ENCODE measurements at regions not wholly inside any gene's neighbourhood (a gene's known extent, or its start where the extent isn't known, plus 50 kb on each side); places are given as distances from the start of the nearest gene placed in this dataset.

DNA sequence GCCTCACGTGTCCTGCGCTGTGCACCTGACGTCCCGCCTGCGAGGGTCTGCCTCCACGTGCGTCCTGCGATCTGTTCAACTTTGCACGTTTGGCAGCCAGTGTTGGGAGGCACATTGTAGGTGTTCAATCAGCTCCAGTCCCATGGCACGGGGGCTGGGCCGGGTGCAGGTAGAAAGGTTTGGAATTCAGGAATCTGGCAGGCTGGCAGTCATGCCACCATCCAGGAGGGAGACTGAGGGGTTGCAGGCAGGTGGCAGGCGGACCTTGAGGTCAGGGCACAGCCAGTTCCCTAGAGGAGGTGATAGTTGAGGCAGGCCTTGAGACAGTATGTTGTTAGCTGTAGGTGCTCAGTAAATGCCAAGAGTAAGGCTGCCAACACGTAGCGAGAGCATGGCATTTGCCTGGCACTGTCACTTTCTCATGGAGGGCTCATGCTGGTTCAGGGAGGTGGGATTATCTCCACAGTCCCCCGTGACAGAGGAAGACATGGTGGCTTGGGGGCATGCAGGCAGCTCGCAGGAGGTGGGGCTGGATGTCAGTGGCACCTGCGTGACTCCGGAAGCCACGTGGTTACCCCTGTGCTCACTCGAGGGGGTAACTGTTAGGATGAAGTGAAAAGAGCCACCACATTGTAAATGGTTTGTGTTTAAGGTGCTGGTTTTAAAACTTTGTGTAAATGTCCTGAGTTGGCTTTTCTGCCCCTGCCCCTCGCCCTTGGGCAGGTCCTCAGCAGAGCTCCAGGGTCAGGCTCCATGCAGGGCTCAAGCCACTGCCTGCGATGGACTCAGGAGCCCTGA, 111.8 kb upstream of the FRMD1 start:
- DNase-seq, result no peak
- Histone ChIP-seq H4K91ac (ENCODE audit: low read length) (no peak overlapping the region), H2BK120ac (ENCODE audit: low read depth, low read length) (no peak overlapping the region), H3K27ac (ENCODE audit: low read length, poor library complexity, severe bottlenecking) (no peak overlapping the region), H2BK12ac (ENCODE audit: low read length in 2 of 2) (no peak overlapping the region), H3K4me1 (ENCODE audit: control insufficient read depth, insufficient read depth, low read depth, low read length) (peaks cover 12% of the 10 kb centered on the region), H3K18ac (ENCODE audit: low read depth in 1 of 2, low read length in 2 of 2) (no peak overlapping the region), H3K23ac (ENCODE audit: low read length in 2 of 2) (no peak overlapping the region), H3K9ac (ENCODE audit: low read length) (no peak overlapping the region), H2BK15ac (ENCODE audit: low read depth, poor library complexity, severe bottlenecking) (no peak overlapping the region), H3K79me1 (replicated peaks; ENCODE audit: low read length, poor library complexity, severe bottlenecking) (no peaks in the 10 kb centered on the region), H3K9me3 (ENCODE audit: control insufficient read depth, low read length) (no peaks in the 10 kb centered on the region), H3K27me3 (ENCODE audit: control insufficient read depth in 1 of 2, insufficient read depth in 1 of 2, low read length in 2 of 2) (peaks cover 48 to 50% of the 10 kb centered on the region in 2 experiments), H3K36me3 (ENCODE audit: control insufficient read depth in 1 of 2, insufficient read depth in 2 of 2, low read depth in 1 of 2, low read length in 2 of 2) (no peaks in the 10 kb centered on the region), H4K8ac (ENCODE audit: low read length) (no peak overlapping the region), H2BK5ac (ENCODE audit: low read depth, low read length, poor library complexity, severe bottlenecking) (no peak overlapping the region), H3K4me2 (ENCODE audit: low read length, poor library complexity, severe bottlenecking) (no peak overlapping the region), H3K4ac (ENCODE audit: low read depth in 1 of 2, low read length in 2 of 2) (no peak overlapping the region), H3K4me3 (ENCODE audit: insufficient read depth in 1 of 2, low read depth in 1 of 2, low read length in 2 of 2) (no peak overlapping the region), H3K14ac (ENCODE audit: low read length in 2 of 2) (peak overlapping the region in 1 of 2 experiments; percentile 18), H2AK5ac (ENCODE audit: low read length, severe bottlenecking) (no peak overlapping the region), H2AFZ (ENCODE audit: low read depth, low read length) (no peak overlapping the region)
- WGBS, result 90% methylated on average over 22 of the region's 22 CpGs

DNA sequence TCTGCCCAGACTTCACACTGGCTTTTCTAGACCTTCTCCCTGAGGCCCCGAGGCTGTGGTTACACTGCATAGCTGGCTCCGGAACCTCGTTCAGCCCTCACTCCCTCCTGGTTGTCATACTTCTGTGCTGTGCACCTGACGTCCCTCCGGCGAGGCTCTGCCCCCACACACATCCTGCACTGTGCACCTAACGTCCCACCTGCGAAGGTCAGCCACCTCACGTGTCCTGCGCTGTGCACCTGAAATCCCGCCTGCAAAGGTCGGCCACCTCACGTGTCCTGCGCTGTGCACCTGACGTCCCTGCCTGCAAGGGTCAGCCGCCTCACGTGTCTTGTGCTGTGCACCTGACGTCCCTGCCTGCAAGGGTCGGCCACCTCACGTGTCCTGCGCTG, 111.0 kb upstream of the FRMD1 start:
- WGBS, result 92% methylated on average over 21 of the region's 21 CpGs

DNA sequence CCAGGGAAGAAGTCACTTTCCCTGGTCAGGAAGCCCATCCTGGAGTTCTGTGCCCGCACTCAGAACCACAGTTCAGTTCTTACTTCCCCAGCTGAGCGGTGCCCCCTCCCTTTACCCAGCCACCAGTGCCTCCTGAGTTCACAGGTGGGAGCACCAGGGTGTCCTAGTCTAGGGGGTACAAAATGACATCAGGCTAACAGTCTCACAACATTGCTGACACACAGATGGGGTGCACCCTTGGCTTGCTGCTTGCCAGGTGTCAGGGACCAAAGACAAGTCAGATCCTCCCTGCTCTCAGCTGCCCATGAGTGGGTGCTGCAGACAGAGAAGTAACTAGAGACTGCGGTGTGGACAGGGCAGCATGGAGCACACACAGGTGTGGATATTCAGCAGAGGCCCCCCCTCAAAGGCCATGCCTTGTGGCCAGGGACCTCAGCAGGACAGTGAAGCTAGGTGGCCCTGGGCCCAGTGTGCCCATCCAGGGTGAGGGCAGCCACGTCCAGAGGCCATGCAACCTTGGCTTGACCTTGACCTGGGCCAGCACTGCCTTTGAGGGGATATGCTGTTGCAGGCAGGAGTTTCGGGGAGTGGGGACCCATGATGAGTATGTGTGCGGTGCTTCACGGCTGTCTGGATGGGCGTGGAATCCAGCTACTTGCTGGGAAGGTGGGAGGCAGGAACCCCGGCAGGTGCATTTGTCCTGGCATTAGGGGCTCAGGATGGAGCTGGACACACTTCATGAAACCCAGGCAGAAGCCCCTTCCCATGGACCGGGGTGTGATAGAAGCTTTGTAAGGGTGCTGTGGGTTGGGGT, 110.4 kb upstream of the FRMD1 start:
- no peaks in the 10 kb centered on the region for H3K79me1 ChIP-seq (replicated peaks; ENCODE audit: low read length, poor library complexity, severe bottlenecking)
- no peak overlapping the region for H2AFZ ChIP-seq (ENCODE audit: low read depth, low read length)
- no peak overlapping the region for H2BK15ac ChIP-seq (ENCODE audit: low read depth, poor library complexity, severe bottlenecking)
- no peak overlapping the region for H2BK12ac ChIP-seq (ENCODE audit: low read length in 2 of 2)
- H3K4ac ChIP-seq (ENCODE audit: low read depth in 1 of 2, low read length in 2 of 2), result no peak overlapping the region
- peaks cover 37% of the 10 kb centered on the region in 2 experiments for H3K27me3 ChIP-seq (ENCODE audit: control insufficient read depth in 1 of 2, insufficient read depth in 1 of 2, low read length in 2 of 2)
- WGBS, result 84% methylated on average over 10 of the region's 10 CpGs
- peaks cover under 1% of the 10 kb centered on the region for H3K4me1 ChIP-seq (ENCODE audit: control insufficient read depth, insufficient read depth, low read depth, low read length)
- no peak overlapping the region for H2BK5ac ChIP-seq (ENCODE audit: low read depth, low read length, poor library complexity, severe bottlenecking)
- no peak for DNase-seq
- no peak overlapping the region for H2AK5ac ChIP-seq (ENCODE audit: low read length, severe bottlenecking)
- no peak overlapping the region for H4K8ac ChIP-seq (ENCODE audit: low read length)
- no peak overlapping the region for H3K4me2 ChIP-seq (ENCODE audit: low read length, poor library complexity, severe bottlenecking)
- H3K23ac ChIP-seq (ENCODE audit: low read length in 2 of 2), result no peak overlapping the region
- no peak overlapping the region for H3K18ac ChIP-seq (ENCODE audit: low read depth in 1 of 2, low read length in 2 of 2)
- H3K9me3 ChIP-seq (ENCODE audit: control insufficient read depth, low read length), result no peaks in the 10 kb centered on the region
- H3K4me3 ChIP-seq (ENCODE audit: insufficient read depth in 1 of 2, low read depth in 1 of 2, low read length in 2 of 2), result no peak overlapping the region
- no peak overlapping the region for H3K14ac ChIP-seq (ENCODE audit: low read length in 2 of 2)
- no peak overlapping the region for H3K9ac ChIP-seq (ENCODE audit: low read length)
- no peak overlapping the region for H4K91ac ChIP-seq (ENCODE audit: low read length)
- H3K27ac ChIP-seq (ENCODE audit: low read length, poor library complexity, severe bottlenecking), result no peak overlapping the region
- H2BK120ac ChIP-seq (ENCODE audit: low read depth, low read length), result no peak overlapping the region
- no peaks in the 10 kb centered on the region for H3K36me3 ChIP-seq (ENCODE audit: control insufficient read depth in 1 of 2, insufficient read depth in 2 of 2, low read depth in 1 of 2, low read length in 2 of 2)

More for the DNA sequence above, 111.0 kb upstream of the FRMD1 start:
- Histone ChIP-seq H2BK120ac (ENCODE audit: low read depth, low read length) (no peak overlapping the region), H3K4me1 (ENCODE audit: control insufficient read depth, insufficient read depth, low read depth, low read length) (peaks cover 7% of the 10 kb centered on the region), H3K9ac (ENCODE audit: low read length) (no peak overlapping the region), H2AK5ac (ENCODE audit: low read length, severe bottlenecking) (no peak overlapping the region), H2BK12ac (ENCODE audit: low read length in 2 of 2) (no peak overlapping the region), H3K4me3 (ENCODE audit: insufficient read depth in 1 of 2, low read depth in 1 of 2, low read length in 2 of 2) (no peak overlapping the region), H3K9me3 (ENCODE audit: control insufficient read depth, low read length) (no peaks in the 10 kb centered on the region), H3K79me1 (replicated peaks; ENCODE audit: low read length, poor library complexity, severe bottlenecking) (no peaks in the 10 kb centered on the region), H4K91ac (ENCODE audit: low read length) (peak overlapping the region; percentile 55), H3K18ac (ENCODE audit: low read depth in 1 of 2, low read length in 2 of 2) (no peak overlapping the region), H4K8ac (ENCODE audit: low read length) (no peak overlapping the region), H3K36me3 (ENCODE audit: control insufficient read depth in 1 of 2, insufficient read depth in 2 of 2, low read depth in 1 of 2, low read length in 2 of 2) (no peaks in the 10 kb centered on the region), H3K4me2 (ENCODE audit: low read length, poor library complexity, severe bottlenecking) (no peak overlapping the region), H2BK5ac (ENCODE audit: low read depth, low read length, poor library complexity, severe bottlenecking) (no peak overlapping the region), H3K23ac (ENCODE audit: low read length in 2 of 2) (no peak overlapping the region), H3K4ac (ENCODE audit: low read depth in 1 of 2, low read length in 2 of 2) (no peak overlapping the region), H3K27me3 (ENCODE audit: control insufficient read depth in 1 of 2, insufficient read depth in 1 of 2, low read length in 2 of 2) (peaks cover 43 to 44% of the 10 kb centered on the region in 2 experiments), H3K27ac (ENCODE audit: low read length, poor library complexity, severe bottlenecking) (no peak overlapping the region), H2BK15ac (ENCODE audit: low read depth, poor library complexity, severe bottlenecking) (no peak overlapping the region), H3K14ac (ENCODE audit: low read length in 2 of 2) (peak overlapping the region in 1 of 2 experiments; percentile 73), H2AFZ (ENCODE audit: low read depth, low read length) (no peak overlapping the region)
- DNase-seq, result no peak
